ENCODE measurements at regions not wholly inside any gene's neighbourhood (a gene's known extent, or its start where the extent isn't known, plus 50 kb on each side); places are given as distances from the start of the nearest gene placed in this dataset.
A peak's percentile ranks its signal among the peaks of the same experiment; 100 is the strongest.

DNA sequence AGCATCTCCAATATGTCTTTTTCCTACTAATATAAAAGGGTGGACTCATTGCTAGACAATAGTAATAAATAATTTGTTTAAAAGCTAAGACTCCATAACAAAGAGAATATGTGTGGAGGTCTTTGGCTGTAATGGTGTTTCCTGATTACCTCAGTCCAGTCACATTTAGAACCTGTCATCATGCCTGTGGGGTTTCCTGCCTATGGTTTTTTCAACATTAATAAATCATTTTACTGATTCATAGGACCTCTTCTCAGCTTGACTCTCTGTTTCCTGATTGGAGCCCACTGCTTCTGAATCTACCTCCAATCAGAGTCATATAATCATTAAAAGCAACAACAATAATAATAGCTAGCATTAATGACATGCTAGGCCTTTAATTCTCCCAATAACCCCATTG, 52.4 kb upstream of the GNAI1 start:
- H2AFZ ChIP-seq: no peak overlapping the region
- ChIA-PET CTCF (no interaction called here), POLR2A (ENCODE audit: unreplicated experiment) (no interaction called here)
- H3K27me3 ChIP-seq (ENCODE audit: insufficient read depth, low read depth): no peaks in the 10 kb centered on the region
- H3K27ac ChIP-seq: no peak overlapping the region
- no peaks in the 10 kb centered on the region for H3K79me2 ChIP-seq (ENCODE audit: low read depth)
- no peak for DNase-seq
- no peak overlapping the region for H3K4me3 ChIP-seq
- no peak overlapping the region for H3K4me2 ChIP-seq
- no peaks in the 10 kb centered on the region for H3K9me2 ChIP-seq (ENCODE audit: insufficient read depth)
- no peaks in the 10 kb centered on the region for H3K36me3 ChIP-seq (ENCODE audit: low read depth)
- H3K4me1 ChIP-seq (replicated peaks; ENCODE audit: insufficient read depth): 0 out of 2 replicates have a peak, but pooled peaks cover 8% of the 10 kb centered on the region
- no peaks in the 10 kb centered on the region for H4K20me1 ChIP-seq (ENCODE audit: insufficient read depth)
- no peaks in the 10 kb centered on the region for H3F3A ChIP-seq (ENCODE audit: insufficient read depth, low read depth)
- intact Hi-C loops (cut with micrococcal nuclease; ENCODE audit: unreplicated experiment): no loop called here
- TF ChIP-seq, protein P1, sequence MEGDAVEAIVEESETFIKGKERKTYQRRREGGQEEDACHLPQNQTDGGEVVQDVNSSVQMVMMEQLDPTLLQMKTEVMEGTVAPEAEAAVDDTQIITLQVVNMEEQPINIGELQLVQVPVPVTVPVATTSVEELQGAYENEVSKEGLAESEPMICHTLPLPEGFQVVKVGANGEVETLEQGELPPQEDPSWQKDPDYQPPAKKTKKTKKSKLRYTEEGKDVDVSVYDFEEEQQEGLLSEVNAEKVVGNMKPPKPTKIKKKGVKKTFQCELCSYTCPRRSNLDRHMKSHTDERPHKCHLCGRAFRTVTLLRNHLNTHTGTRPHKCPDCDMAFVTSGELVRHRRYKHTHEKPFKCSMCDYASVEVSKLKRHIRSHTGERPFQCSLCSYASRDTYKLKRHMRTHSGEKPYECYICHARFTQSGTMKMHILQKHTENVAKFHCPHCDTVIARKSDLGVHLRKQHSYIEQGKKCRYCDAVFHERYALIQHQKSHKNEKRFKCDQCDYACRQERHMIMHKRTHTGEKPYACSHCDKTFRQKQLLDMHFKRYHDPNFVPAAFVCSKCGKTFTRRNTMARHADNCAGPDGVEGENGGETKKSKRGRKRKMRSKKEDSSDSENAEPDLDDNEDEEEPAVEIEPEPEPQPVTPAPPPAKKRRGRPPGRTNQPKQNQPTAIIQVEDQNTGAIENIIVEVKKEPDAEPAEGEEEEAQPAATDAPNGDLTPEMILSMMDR (conservative IDR thresholded peaks at IDR 0.05): no peak
- TF ChIP-seq EZH2 (IDR thresholded peaks at IDR 0.05; ENCODE audit: low read depth): no peak
- H3K9me3 ChIP-seq (ENCODE audit: insufficient read depth, low read depth): no peaks in the 10 kb centered on the region
- BruUV-seq (replicated peaks): no TSS peak

DNA sequence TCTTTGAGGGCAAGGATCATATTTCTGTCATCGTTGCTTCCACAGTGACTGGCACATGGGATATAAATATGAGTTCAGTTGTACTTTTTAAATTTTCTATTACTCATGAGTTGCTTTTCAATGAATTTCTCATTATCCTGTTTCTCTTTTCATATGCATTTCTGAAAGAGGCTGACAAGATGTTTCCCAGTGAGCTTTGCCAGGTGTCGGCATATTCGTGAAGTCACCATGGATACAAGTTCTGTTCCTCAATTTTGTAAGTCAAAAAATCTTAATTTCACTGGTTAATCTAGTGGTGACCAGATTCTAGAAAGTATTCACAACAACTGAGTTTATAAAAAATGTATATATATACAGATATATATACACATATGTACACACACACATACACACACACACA, 55.7 kb upstream of the GNAI1 start:
- no peaks in the 10 kb centered on the region for H3K79me2 ChIP-seq (ENCODE audit: low read depth)
- H2AFZ ChIP-seq: peak overlapping the region; percentile 49; the same call in 1 of the 2 replicates
- no peak overlapping the region for H3K4me2 ChIP-seq
- H3K9me3 ChIP-seq (ENCODE audit: insufficient read depth, low read depth): no peaks in the 10 kb centered on the region
- H3K36me3 ChIP-seq (ENCODE audit: low read depth): no peaks in the 10 kb centered on the region
- no peaks in the 10 kb centered on the region for H3K9me2 ChIP-seq (ENCODE audit: insufficient read depth)
- H3F3A ChIP-seq (ENCODE audit: insufficient read depth, low read depth): no peaks in the 10 kb centered on the region
- POLR2A ChIA-PET (ENCODE audit: unreplicated experiment): interaction anchor here (0.7 kb wide), 1 partner anchor 9 kb away, joined by 4 read pairs; no protein-coding TSS in a partner anchor
- intact Hi-C loops (cut with micrococcal nuclease; ENCODE audit: unreplicated experiment): no loop called here
- H4K20me1 ChIP-seq (ENCODE audit: insufficient read depth): no peaks in the 10 kb centered on the region
- H3K4me3 ChIP-seq: no peak overlapping the region
- no TSS peak for BruUV-seq (replicated peaks)
- TF ChIP-seq, protein P1 (conservative IDR thresholded peaks at IDR 0.05): no peak
- TF ChIP-seq EZH2 (IDR thresholded peaks at IDR 0.05; ENCODE audit: low read depth): no peak
- H3K27me3 ChIP-seq (ENCODE audit: insufficient read depth, low read depth): no peaks in the 10 kb centered on the region
- no peak for DNase-seq
- H3K4me1 ChIP-seq (replicated peaks; ENCODE audit: insufficient read depth): 0 out of 2 replicates have a peak, but pooled peaks cover 8% of the 10 kb centered on the region
- H3K27ac ChIP-seq: no peak overlapping the region
- CTCF ChIA-PET: interaction anchor here (0.6 kb wide), 1 partner anchor 1507 kb away, joined by 6 read pairs; no protein-coding TSS in a partner anchor

DNA sequence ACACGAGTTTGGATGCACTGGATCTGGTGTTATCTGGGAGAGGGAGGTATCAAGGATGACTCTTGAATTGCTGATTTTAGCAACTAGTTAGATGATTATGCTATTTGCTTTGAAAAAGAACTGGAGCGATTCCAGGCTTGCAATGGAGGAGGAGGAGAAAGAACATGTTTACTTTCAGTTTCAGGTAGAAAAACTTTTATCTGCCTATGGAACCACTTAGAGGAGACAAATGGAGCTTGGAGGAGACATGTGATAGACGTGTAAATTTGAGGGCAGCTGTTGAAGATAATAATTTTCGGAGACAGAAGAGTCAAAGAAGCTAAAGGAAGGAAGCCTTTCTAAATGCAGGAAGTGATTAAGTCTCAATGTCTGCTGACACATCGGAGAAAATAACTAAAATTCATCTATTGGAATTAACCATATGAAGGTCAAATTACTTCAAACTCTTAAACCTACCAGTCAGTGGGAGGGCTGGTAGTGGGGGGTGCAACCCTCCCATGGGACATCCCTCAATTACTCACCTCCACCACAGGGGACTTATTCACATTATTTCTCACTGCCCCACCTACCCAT, 56.4 kb upstream of the GNAI1 start:
- intact Hi-C loops (cut with micrococcal nuclease; ENCODE audit: unreplicated experiment): no loop called here
- ChIA-PET CTCF (interaction anchor here (0.6 kb wide), 1 partner anchor 1506 kb away, joined by 6 read pairs; no protein-coding TSS in a partner anchor), POLR2A (ENCODE audit: unreplicated experiment) (interaction anchor here (0.7 kb wide), 2 partner anchors 9 to 246 kb away, joined by 3 to 4 read pairs; no protein-coding TSS in a partner anchor)
- Histone ChIP-seq H3K4me1 (replicated peaks; ENCODE audit: insufficient read depth) (0 out of 2 replicates have a peak, but pooled peaks cover 8% of the 10 kb centered on the region), H3K27ac (no peak overlapping the region), H3K4me2 (peak overlapping the region; percentile 62), H3K36me3 (ENCODE audit: low read depth) (no peaks in the 10 kb centered on the region), H3K9me3 (ENCODE audit: insufficient read depth, low read depth) (no peaks in the 10 kb centered on the region), H3K4me3 (peak overlapping the region; percentile 22), H3K9me2 (ENCODE audit: insufficient read depth) (no peaks in the 10 kb centered on the region), H3K27me3 (ENCODE audit: insufficient read depth, low read depth) (no peaks in the 10 kb centered on the region), H4K20me1 (ENCODE audit: insufficient read depth) (no peaks in the 10 kb centered on the region), H2AFZ (peak overlapping the region; percentile 49; the same call in 1 of the 2 replicates), H3F3A (ENCODE audit: insufficient read depth, low read depth) (no peaks in the 10 kb centered on the region), H3K79me2 (ENCODE audit: low read depth) (no peaks in the 10 kb centered on the region)
- no TSS peak for BruUV-seq (replicated peaks)
- TF ChIP-seq EZH2 (IDR thresholded peaks at IDR 0.05; ENCODE audit: low read depth): no peak
- TF ChIP-seq, protein P1 (conservative IDR thresholded peaks at IDR 0.05): no peak
- DNase-seq: no peak
